A673 (cell line): ENCODE measurements at regions not wholly inside any gene's neighbourhood (a gene's known extent, or its start where the extent isn't known, plus 50 kb on each side); places are given as distances from the start of the nearest gene placed in this dataset.

ENCODE experiments used
- CTCF ChIP-seq: fragments of 300-800, 200-600 bp; sonication (generic); conservative IDR thresholded peaks from 2 replicates; pipeline ENCODE4 v1.5.1; 2017; ENCODE audit warnings: low read depth, mild to moderate bottlenecking, antibody characterized with exemption, low read length, moderate library complexity, mixed read lengths
- EZH2 ChIP-seq: fragments of 200-600 bp; sonication (generic); IDR thresholded peaks from 2 replicates; pipeline ENCODE4 v1.6.1; 2017; ENCODE audit warnings: borderline replicate concordance, low read depth, mild to moderate bottlenecking, mixed read lengths, antibody characterized with exemption, low read length; ENCODE audit not compliant: poor library complexity, severe bottlenecking

GRCh38 chr1:118812555-118812954 is 175.6 kb downstream of the TBX15 start:
- TF ChIP-seq EZH2 (no peak), CTCF (no peak)
